Central memory CD8-positive, alpha-beta T cell (primary cell): ENCODE measurements at regions not wholly inside any gene's neighbourhood (a gene's known extent, or its start where the extent isn't known, plus 50 kb on each side); places are given as distances from the start of the nearest gene placed in this dataset.

Experiments used
- ATAC-seq: fragments of 150-1000 bp; cut with Tn5 transposase; replicated peaks from 2 replicates; pipeline ENCODE4 v1.10.0; 2022; ENCODE audit warnings: mild to moderate bottlenecking, moderate FRiP score, moderate number of reproducible peaks; ENCODE audit not compliant: poor library complexity, severe bottlenecking; ENCODE audit errors: extremely low read depth
- DNase-seq, 2 donors: peaks; one replicate each; pipeline ENCODE4 v3.0.0; 2021; ENCODE audit warnings: low spot score in 2 of 2
- H3K27ac Mint-ChIP-seq: one replicate; pipeline ENCODE4 v1.8.0; 2022; ENCODE audit warnings: low read depth, mild to moderate bottlenecking, moderate library complexity, mixed read lengths
- H3K27me3 Mint-ChIP-seq: one replicate; pipeline ENCODE4 v1.8.0; 2022; ENCODE audit warnings: mixed read lengths
- H3K36me3 Mint-ChIP-seq: one replicate; pipeline ENCODE4 v1.8.0; 2022; ENCODE audit warnings: mild to moderate bottlenecking, moderate library complexity, mixed read lengths; ENCODE audit not compliant: insufficient read depth
- H3K4me1 Mint-ChIP-seq: one replicate; pipeline ENCODE4 v1.8.0; 2022; ENCODE audit warnings: mixed read lengths
- H3K4me3 Mint-ChIP-seq: one replicate; pipeline ENCODE4 v1.8.0; 2022; ENCODE audit warnings: mild to moderate bottlenecking, moderate library complexity, mixed read lengths
- H3K9me3 Mint-ChIP-seq: one replicate; pipeline ENCODE4 v1.8.0; 2022; ENCODE audit warnings: mixed read lengths

DNA sequence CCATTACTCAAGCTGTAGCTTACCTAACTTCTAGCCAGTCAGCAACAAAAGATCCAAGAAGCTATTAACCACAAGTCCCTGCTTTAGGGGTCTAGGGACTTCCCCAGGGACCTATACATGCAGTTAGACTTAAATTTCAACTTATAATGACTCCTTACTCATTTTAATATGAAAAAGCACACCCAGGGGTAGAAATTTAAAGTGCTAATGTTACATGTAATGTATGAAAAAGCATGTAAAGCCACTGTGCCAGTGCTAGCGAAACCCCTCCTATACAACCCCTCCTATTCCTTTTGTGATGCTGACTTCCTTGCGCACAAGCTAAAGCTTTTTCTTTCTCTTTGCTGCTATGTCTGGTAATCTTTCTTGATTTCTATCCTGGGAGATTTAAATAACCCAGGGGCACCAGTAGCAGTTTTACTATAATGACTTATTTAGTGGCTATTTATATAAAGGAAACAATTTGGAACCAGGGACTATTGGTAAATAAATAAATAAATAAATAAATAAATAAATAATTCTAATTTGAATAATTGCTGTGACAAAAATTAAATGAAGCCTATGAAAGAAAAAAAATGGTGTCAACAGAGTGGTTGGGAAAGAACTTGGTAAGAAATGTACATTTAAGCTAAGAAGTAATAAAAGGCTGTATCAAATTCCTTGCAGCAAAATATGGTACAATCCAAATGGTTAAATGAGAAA lies 110.5 kb upstream of the MAGI2 start:
- Mint-ChIP-seq H3K9me3 (peaks cover 28% of the 10 kb centered on the region), H3K4me1 (no peaks in the 10 kb centered on the region), H3K27me3 (no peaks in the 10 kb centered on the region), H3K36me3 (peaks cover 2% of the 10 kb centered on the region), H3K4me3 (no peak overlapping the region), H3K27ac (no peak overlapping the region)
- no peak for DNase-seq
- ATAC-seq, result no peak

- Mint-ChIP-seq H3K4me1 (no peaks in the 10 kb centered on the region), H3K9me3 (peaks cover 18% of the 10 kb centered on the region), H3K27ac (no peak overlapping the region), H3K36me3 (peaks cover 1% of the 10 kb centered on the region), H3K27me3 (no peaks in the 10 kb centered on the region), H3K4me3 (no peak overlapping the region)
- DNase-seq (no peak), ATAC-seq (no peak)
These were observed 102.1 kb upstream of the MAGI2 start for GRCh38 chr7:79555571-79555970.

- H3K9me3 Mint-ChIP-seq, result peaks cover 11% of the 10 kb centered on the region
- no peak overlapping the region for H3K27ac Mint-ChIP-seq
- H3K4me3 Mint-ChIP-seq, result no peak overlapping the region
- H3K36me3 Mint-ChIP-seq, result no peaks in the 10 kb centered on the region
- DNase-seq (no peak), ATAC-seq (no peak)
- H3K27me3 Mint-ChIP-seq, result no peaks in the 10 kb centered on the region
- H3K4me1 Mint-ChIP-seq, result no peaks in the 10 kb centered on the region
These were observed 100.5 kb upstream of the MAGI2 start for GRCh38 chr7:79553811-79554555.

DNA sequence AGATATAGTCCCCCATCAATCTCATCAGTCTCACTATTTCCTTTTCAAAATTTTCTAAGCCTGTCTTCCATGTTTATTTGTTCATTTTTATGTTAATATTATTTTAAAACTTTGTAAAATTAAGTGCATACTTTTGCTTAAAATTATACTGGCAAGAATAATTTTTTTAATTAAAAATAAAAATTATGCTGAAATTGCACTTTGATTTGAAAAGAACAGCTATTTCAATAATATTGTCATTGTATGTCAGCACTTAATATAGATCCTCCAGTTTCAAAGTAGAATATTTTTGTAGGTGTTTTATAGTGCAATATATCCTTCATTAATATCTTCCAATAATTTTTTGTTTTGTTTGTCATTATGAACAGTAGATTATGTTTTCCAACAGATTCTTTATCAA lies 99.0 kb upstream of the MAGI2 start:
- Mint-ChIP-seq H3K27ac (no peak overlapping the region), H3K4me1 (no peaks in the 10 kb centered on the region), H3K9me3 (peaks cover 11% of the 10 kb centered on the region), H3K27me3 (no peaks in the 10 kb centered on the region), H3K4me3 (no peak overlapping the region), H3K36me3 (no peaks in the 10 kb centered on the region)
- DNase-seq, result no peak
- ATAC-seq, result no peak

GRCh38 chr7:79548727-79549126 lies 95.3 kb upstream of the MAGI2 start:
- DNase-seq (no peak), ATAC-seq (no peak)
- no peaks in the 10 kb centered on the region for H3K4me1 Mint-ChIP-seq
- peaks cover 5% of the 10 kb centered on the region for H3K9me3 Mint-ChIP-seq
- no peaks in the 10 kb centered on the region for H3K27me3 Mint-ChIP-seq
- no peaks in the 10 kb centered on the region for H3K36me3 Mint-ChIP-seq
- no peak overlapping the region for H3K4me3 Mint-ChIP-seq
- H3K27ac Mint-ChIP-seq, result no peak overlapping the region

DNA sequence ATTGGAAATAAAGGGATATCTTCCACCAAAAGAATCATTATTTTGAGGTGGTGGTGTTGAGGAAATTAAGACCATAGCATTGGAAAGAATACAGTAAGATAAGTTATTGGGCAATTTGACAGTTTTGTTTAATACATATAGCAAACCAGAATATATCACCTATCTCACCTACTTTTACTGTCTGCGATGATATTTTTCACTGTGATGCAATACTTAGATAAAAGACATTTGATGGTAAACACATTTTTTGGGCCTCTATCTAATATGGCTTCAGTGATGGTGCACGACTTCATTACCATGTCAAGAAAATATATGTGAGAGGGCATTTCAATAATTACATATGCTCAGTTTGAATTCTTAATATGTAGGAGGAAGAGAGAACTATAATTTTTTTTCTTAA lies 93.7 kb upstream of the MAGI2 start:
- Mint-ChIP-seq H3K9me3 (no peaks in the 10 kb centered on the region), H3K4me1 (no peaks in the 10 kb centered on the region), H3K36me3 (no peaks in the 10 kb centered on the region), H3K4me3 (no peak overlapping the region), H3K27me3 (no peaks in the 10 kb centered on the region), H3K27ac (no peak overlapping the region)
- DNase-seq (no peak), ATAC-seq (no peak)

DNA sequence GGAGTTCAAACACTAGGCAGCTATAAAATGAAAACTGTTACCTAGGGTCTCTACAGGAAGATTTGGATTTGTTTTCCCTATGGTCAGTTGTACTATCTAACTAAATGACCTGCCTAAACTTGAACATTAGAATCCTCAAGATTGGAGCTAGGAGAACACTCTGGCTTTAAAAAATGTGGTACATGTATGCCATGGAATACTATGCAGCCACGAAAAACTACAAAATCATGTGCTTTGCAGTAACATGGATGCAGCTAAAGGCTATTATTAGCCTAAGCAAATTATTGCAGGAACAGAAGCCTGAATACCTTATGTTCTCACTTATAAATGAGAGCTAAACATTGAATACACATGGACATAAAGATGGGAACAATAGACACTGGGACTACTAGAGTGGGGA lies 87.1 kb upstream of the MAGI2 start:
- H3K27me3 Mint-ChIP-seq, result no peaks in the 10 kb centered on the region
- no peak overlapping the region for H3K27ac Mint-ChIP-seq
- H3K4me1 Mint-ChIP-seq, result no peaks in the 10 kb centered on the region
- peaks cover 28% of the 10 kb centered on the region for H3K9me3 Mint-ChIP-seq
- ATAC-seq, result no peak
- H3K4me3 Mint-ChIP-seq, result no peak overlapping the region
- H3K36me3 Mint-ChIP-seq, result no peaks in the 10 kb centered on the region
- DNase-seq, result no peak

DNA sequence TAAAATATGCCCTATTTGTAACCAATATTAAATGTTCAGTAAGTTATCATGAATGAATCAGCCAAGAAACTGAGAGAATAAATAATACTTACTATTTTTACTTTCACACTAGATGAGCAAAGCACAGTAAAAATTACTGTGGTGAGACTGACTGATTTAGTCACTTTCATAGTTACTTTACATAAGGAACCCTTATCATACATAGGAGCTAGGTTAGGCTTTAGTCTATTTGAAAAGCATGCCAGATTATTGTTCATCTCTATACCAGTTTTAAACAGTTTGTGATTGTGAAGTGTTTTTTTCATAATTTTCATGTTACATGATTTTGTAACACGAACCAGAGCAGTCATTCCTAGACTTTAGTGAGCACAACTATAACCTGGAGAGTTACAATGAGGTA lies 80.7 kb upstream of the MAGI2 start:
- DNase-seq (no peak), ATAC-seq (no peak)
- H3K36me3 Mint-ChIP-seq, result no peaks in the 10 kb centered on the region
- H3K27ac Mint-ChIP-seq, result no peak overlapping the region
- H3K4me1 Mint-ChIP-seq, result no peaks in the 10 kb centered on the region
- H3K27me3 Mint-ChIP-seq, result no peaks in the 10 kb centered on the region
- H3K9me3 Mint-ChIP-seq, result peaks cover 25% of the 10 kb centered on the region
- H3K4me3 Mint-ChIP-seq, result no peak overlapping the region

DNA sequence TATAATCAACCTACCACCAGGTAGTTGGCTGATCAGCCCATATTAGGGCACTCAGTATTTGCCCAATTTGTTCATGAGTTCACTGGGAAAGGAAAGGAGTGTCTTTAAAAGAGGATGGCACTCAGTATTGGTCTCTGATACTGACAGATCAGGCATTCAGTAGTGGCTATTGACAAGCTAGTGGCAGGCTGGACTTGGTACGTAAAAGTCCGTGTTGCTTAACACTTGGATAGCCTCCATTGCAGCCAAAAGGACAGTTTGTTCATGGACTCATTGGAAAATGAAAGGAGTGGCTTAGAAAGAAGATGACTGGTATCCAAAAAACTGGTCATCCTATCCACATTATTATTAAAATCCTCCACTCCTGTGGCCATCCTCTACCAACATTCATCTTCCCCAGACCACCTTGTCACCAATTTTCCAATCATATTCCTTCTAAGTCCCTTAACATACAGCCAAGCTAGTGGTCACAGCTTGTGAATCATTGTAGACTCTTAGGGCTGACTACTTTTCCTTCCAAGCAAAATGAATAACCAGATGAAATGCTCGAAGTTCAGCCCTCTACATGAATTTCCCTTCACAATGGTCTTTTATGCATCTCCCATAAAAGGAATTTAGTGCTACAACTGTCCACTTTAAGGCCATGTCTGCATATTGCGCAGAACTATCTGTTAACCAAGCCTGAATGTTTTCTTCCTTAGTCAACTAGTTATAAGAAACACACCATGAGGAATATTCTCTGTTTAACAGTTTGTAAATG lies 78.6 kb upstream of the MAGI2 start:
- Mint-ChIP-seq H3K4me1 (no peaks in the 10 kb centered on the region), H3K36me3 (no peaks in the 10 kb centered on the region), H3K9me3 (peaks cover 26% of the 10 kb centered on the region), H3K27me3 (no peaks in the 10 kb centered on the region), H3K27ac (no peak overlapping the region), H3K4me3 (no peak overlapping the region)
- no peak for DNase-seq
- no peak for ATAC-seq

GRCh38 chr7:79531116-79531515 lies 77.6 kb upstream of the MAGI2 start:
- H3K4me1 Mint-ChIP-seq, result no peaks in the 10 kb centered on the region

DNA sequence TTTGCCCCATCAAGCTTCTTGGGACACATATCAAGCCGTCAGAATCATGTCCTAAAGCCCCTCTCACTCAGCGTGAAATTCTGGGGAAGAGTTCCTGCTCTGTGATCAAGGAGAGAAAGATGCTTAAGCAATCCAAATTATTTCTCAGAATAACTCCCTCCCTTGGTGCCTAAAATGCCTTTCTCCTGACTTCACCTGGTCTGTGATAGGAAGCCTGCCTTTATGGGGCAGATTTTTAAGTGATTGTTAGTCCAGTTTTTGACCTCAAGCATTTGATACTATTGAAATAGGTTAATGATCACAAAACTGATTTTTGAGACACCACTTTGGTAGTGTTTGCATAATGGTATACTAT lies 76.4 kb upstream of the MAGI2 start:
- no peak overlapping the region for H3K4me3 Mint-ChIP-seq
- H3K36me3 Mint-ChIP-seq, result no peaks in the 10 kb centered on the region
- ATAC-seq (no peak), DNase-seq (no peak)
- no peaks in the 10 kb centered on the region for H3K4me1 Mint-ChIP-seq
- H3K27ac Mint-ChIP-seq, result no peak overlapping the region
- no peaks in the 10 kb centered on the region for H3K27me3 Mint-ChIP-seq
- H3K9me3 Mint-ChIP-seq, result peaks cover 31% of the 10 kb centered on the region

More at GRCh38 chr7:79531116-79531515, 77.6 kb upstream of the MAGI2 start:
- no peaks in the 10 kb centered on the region for H3K36me3 Mint-ChIP-seq
- H3K27me3 Mint-ChIP-seq, result no peaks in the 10 kb centered on the region
- DNase-seq (no peak), ATAC-seq (no peak)
- H3K9me3 Mint-ChIP-seq, result peaks cover 31% of the 10 kb centered on the region
- H3K4me3 Mint-ChIP-seq, result no peak overlapping the region
- no peak overlapping the region for H3K27ac Mint-ChIP-seq

DNA sequence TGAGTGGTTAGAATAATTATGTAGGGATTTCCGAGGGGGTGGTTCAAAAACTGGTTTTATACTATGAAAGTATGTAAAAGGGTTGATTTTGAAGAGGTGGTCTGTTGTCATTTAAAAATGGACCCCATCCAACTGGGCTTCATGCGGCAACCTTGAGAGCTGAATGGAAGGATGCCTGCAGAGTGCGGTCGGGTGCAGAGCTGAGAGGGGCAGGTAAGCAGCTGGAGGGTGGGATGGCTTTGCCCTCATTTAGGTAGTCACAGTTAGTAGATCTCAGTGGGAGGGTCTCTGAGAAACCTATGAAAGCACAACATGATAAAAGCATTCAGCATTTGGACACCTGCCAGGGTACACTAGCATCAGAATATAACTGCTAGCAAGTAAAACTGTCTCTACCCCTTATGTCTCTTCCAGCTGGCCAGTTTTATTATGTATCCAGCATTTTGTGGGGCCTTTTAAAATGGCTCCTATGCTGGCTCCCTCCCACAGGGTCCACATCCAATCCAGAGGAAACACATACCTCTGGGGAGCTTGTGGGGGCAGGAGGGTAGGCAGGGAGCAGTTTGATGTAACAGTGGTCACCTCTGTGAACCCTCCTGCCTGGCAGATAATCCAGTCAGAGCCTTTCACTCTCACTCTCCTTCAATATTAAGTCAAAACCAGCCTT lies 75.9 kb upstream of the MAGI2 start:
- no peaks in the 10 kb centered on the region for H3K4me1 Mint-ChIP-seq
- no peak overlapping the region for H3K27ac Mint-ChIP-seq
- no peaks in the 10 kb centered on the region for H3K36me3 Mint-ChIP-seq
- H3K27me3 Mint-ChIP-seq, result no peaks in the 10 kb centered on the region
- no peak overlapping the region for H3K4me3 Mint-ChIP-seq
- ATAC-seq (no peak), DNase-seq (no peak)
- peaks cover 27% of the 10 kb centered on the region for H3K9me3 Mint-ChIP-seq
